ENCODE measurements at regions not wholly inside any gene's neighbourhood (a gene's known extent, or its start where the extent isn't known, plus 50 kb on each side); places are given as distances from the start of the nearest gene placed in this dataset.

- Histone ChIP-seq H3K36me3 (ENCODE audit: control insufficient read depth, insufficient read depth, low read length) (no peaks in the 10 kb centered on the region), H3K27ac (ENCODE audit: low read length) (no peak overlapping the region), H3K27me3 (ENCODE audit: control insufficient read depth, insufficient read depth, low read length) (no peaks in the 10 kb centered on the region), H3K9me3 (ENCODE audit: control insufficient read depth, insufficient read depth, low read length) (no peaks in the 10 kb centered on the region), H3K4me1 (ENCODE audit: control insufficient read depth, insufficient read depth, low read length) (no peaks in the 10 kb centered on the region), H3K4me3 (ENCODE audit: low read length) (no peak overlapping the region)
- intact Hi-C loops (cut with micrococcal nuclease): no loop called here
- H3K9me3 Mint-ChIP-seq: peaks cover 0 to 2% of the 10 kb centered on the region in 2 donors
- 83% methylated on average over 2 of the region's 2 CpGs for WGBS (ENCODE audit: insufficient coverage)
- H3K4me1 Mint-ChIP-seq: peaks cover 0 to 7% of the 10 kb centered on the region in 2 donors
- no peak overlapping the region for H3K4me3 Mint-ChIP-seq
- H3K27me3 Mint-ChIP-seq (ENCODE audit: low read depth in 2 of 2): no peaks in the 10 kb centered on the region
- H3K36me3 Mint-ChIP-seq: no peaks in the 10 kb centered on the region
- DNase-seq (no peak), ATAC-seq (no peak)
- H3K27ac Mint-ChIP-seq: no peak overlapping the region
- no peak for TF ChIP-seq CTCF (IDR thresholded peaks at IDR 0.05)
Observed at GRCh38 chr4:17055788-17056187, 157.3 kb upstream of the LDB2 start.

GRCh38 chr4:17045866-17046265, 147.4 kb upstream of the LDB2 start:
- H3K27ac Mint-ChIP-seq: no peak overlapping the region
- ATAC-seq (no peak), DNase-seq (no peak)
- Histone ChIP-seq H3K36me3 (ENCODE audit: control insufficient read depth, insufficient read depth, low read length) (no peaks in the 10 kb centered on the region), H3K9me3 (ENCODE audit: control insufficient read depth, insufficient read depth, low read length) (no peaks in the 10 kb centered on the region), H3K4me3 (ENCODE audit: low read length) (no peak overlapping the region), H3K27ac (ENCODE audit: low read length) (no peak overlapping the region), H3K4me1 (ENCODE audit: control insufficient read depth, insufficient read depth, low read length) (no peaks in the 10 kb centered on the region), H3K27me3 (ENCODE audit: control insufficient read depth, insufficient read depth, low read length) (no peaks in the 10 kb centered on the region)
- H3K36me3 Mint-ChIP-seq: no peaks in the 10 kb centered on the region
- H3K9me3 Mint-ChIP-seq: peaks cover 0 to 2% of the 10 kb centered on the region in 2 donors
- 90% methylated on average over 7 of the region's 7 CpGs for WGBS (ENCODE audit: insufficient coverage)
- peaks cover 0 to 2% of the 10 kb centered on the region in 2 donors for H3K27me3 Mint-ChIP-seq (ENCODE audit: low read depth in 2 of 2)
- no peak for TF ChIP-seq CTCF (IDR thresholded peaks at IDR 0.05)
- intact Hi-C loops (cut with micrococcal nuclease): no loop called here
- H3K4me1 Mint-ChIP-seq: no peaks in the 10 kb centered on the region
- no peak overlapping the region for H3K4me3 Mint-ChIP-seq

- H3K36me3 Mint-ChIP-seq: no peaks in the 10 kb centered on the region
- Histone ChIP-seq H3K4me3 (ENCODE audit: low read length) (no peak overlapping the region), H3K4me1 (ENCODE audit: control insufficient read depth, insufficient read depth, low read length) (no peaks in the 10 kb centered on the region), H3K36me3 (ENCODE audit: control insufficient read depth, insufficient read depth, low read length) (no peaks in the 10 kb centered on the region), H3K27ac (ENCODE audit: low read length) (no peak overlapping the region), H3K9me3 (ENCODE audit: control insufficient read depth, insufficient read depth, low read length) (no peaks in the 10 kb centered on the region), H3K27me3 (ENCODE audit: control insufficient read depth, insufficient read depth, low read length) (no peaks in the 10 kb centered on the region)
- H3K9me3 Mint-ChIP-seq: no peaks in the 10 kb centered on the region
- intact Hi-C loops (cut with micrococcal nuclease): no loop called here
- H3K4me1 Mint-ChIP-seq: no peaks in the 10 kb centered on the region
- 67% methylated on average over 7 of the region's 7 CpGs for WGBS (ENCODE audit: insufficient coverage)
- TF ChIP-seq CTCF (IDR thresholded peaks at IDR 0.05): no peak
- H3K27me3 Mint-ChIP-seq (ENCODE audit: low read depth in 2 of 2): peaks cover 5 to 7% of the 10 kb centered on the region in 2 donors
- no peak for ATAC-seq
- no peak for DNase-seq
- no peak overlapping the region for H3K27ac Mint-ChIP-seq
- no peak overlapping the region for H3K4me3 Mint-ChIP-seq
Observed at GRCh38 chr4:17038510-17039176, 140.2 kb upstream of the LDB2 start.

GRCh38 chr4:17033768-17034181, 135.3 kb upstream of the LDB2 start:
- Histone ChIP-seq H3K4me3 (ENCODE audit: low read length) (no peak overlapping the region), H3K9me3 (ENCODE audit: control insufficient read depth, insufficient read depth, low read length) (no peaks in the 10 kb centered on the region), H3K27ac (ENCODE audit: low read length) (no peak overlapping the region), H3K27me3 (ENCODE audit: control insufficient read depth, insufficient read depth, low read length) (no peaks in the 10 kb centered on the region), H3K4me1 (ENCODE audit: control insufficient read depth, insufficient read depth, low read length) (no peaks in the 10 kb centered on the region), H3K36me3 (ENCODE audit: control insufficient read depth, insufficient read depth, low read length) (no peaks in the 10 kb centered on the region)
- intact Hi-C loops (cut with micrococcal nuclease): no loop called here
- Mint-ChIP-seq H3K27me3 (ENCODE audit: low read depth in 2 of 2) (peaks cover 12 to 43% of the 10 kb centered on the region in 2 donors), H3K36me3 (no peaks in the 10 kb centered on the region), H3K27ac (no peak overlapping the region), H3K4me1 (no peaks in the 10 kb centered on the region), H3K4me3 (no peak overlapping the region), H3K9me3 (no peaks in the 10 kb centered on the region)
- WGBS (ENCODE audit: insufficient coverage): 80% methylated on average over 5 of the region's 5 CpGs
- DNase-seq (no peak), ATAC-seq (no peak)
- no peak for TF ChIP-seq CTCF (IDR thresholded peaks at IDR 0.05)
